WTC11 (cell line): ENCODE measurements at regions not wholly inside any gene's neighbourhood (a gene's known extent, or its start where the extent isn't known, plus 50 kb on each side); places are given as distances from the start of the nearest gene placed in this dataset.
"Not testable (repeated sequence)": the region's sequence is repeated elsewhere in the genome, so short reads cannot be mapped to it uniquely, and the experiment has no call there.

Source experiments
- ATAC-seq: fragments of 200-7000 bp; cut with Tn5 transposase; 2 replicates; pipeline ENCODE4 v1.10.0; 2021; ENCODE audit warnings: mild to moderate bottlenecking, moderate library complexity
- CTCF ChIA-PET: fragments of 300-600 bp; sonication (Branson Sonifier 250); formaldehyde crosslinking; loops from one replicate; lab custom pipeline; 2021; ENCODE audit warnings: antibody characterized with exemption; lab: Charles Lee
- POLR2A ChIA-PET: fragments of 350-600 bp; sonication (Branson Sonifier 250); formaldehyde crosslinking; loops from one replicate; lab custom pipeline; 2021; ENCODE audit warnings: antibody characterized with exemption; lab: Charles Lee
- DNase-seq: peaks from one replicate; pipeline ENCODE4 v3.0.0; 2021; ENCODE audit warnings: low spot score
- H3K27ac Mint-ChIP-seq: 2 replicates; pipeline ENCODE4 v1.8.0; 2021; ENCODE audit warnings: mixed read lengths
- H3K27me3 Mint-ChIP-seq: 2 replicates; pipeline ENCODE4 v1.8.0; 2021; ENCODE audit warnings: low read depth, mild to moderate bottlenecking, moderate library complexity, mixed read lengths
- H3K36me3 Mint-ChIP-seq: 2 replicates; pipeline ENCODE4 v1.8.0; 2021; ENCODE audit warnings: mixed read lengths
- H3K4me1 Mint-ChIP-seq: 2 replicates; pipeline ENCODE4 v1.8.0; 2022; ENCODE audit warnings: mixed read lengths
- H3K4me3 Mint-ChIP-seq: 2 replicates; pipeline ENCODE4 v1.8.0; 2021; ENCODE audit warnings: mild to moderate bottlenecking, moderate library complexity, mixed read lengths
- H3K9me3 Mint-ChIP-seq: 2 replicates; pipeline ENCODE4 v1.8.0; 2021; ENCODE audit warnings: mixed read lengths
- CBFB ChIP-seq: sonication (generic); formaldehyde crosslinking; IDR thresholded peaks from 2 replicates; pipeline ENCODE4 v1.8.1; 2022; ENCODE audit warnings: mild to moderate bottlenecking, low read depth, missing genetic modification reagents
- E2F1 ChIP-seq: sonication (generic); formaldehyde crosslinking; IDR thresholded peaks from 2 replicates; pipeline ENCODE4 v1.8.0; 2022; ENCODE audit warnings: mild to moderate bottlenecking, missing genetic modification reagents
- E2F4 ChIP-seq: sonication (generic); formaldehyde crosslinking; IDR thresholded peaks from 2 replicates; pipeline ENCODE4 v1.8.1; 2022; ENCODE audit warnings: low read depth, mild to moderate bottlenecking, moderate library complexity, missing genetic modification reagents, borderline replicate concordance
- ETV6 ChIP-seq: sonication (generic); formaldehyde crosslinking; IDR thresholded peaks from 2 replicates; pipeline ENCODE4 v1.8.1; 2022; ENCODE audit warnings: mild to moderate bottlenecking, missing genetic modification reagents
- IRF2 ChIP-seq: sonication (generic); formaldehyde crosslinking; IDR thresholded peaks from 2 replicates; pipeline ENCODE4 v1.8.0; 2022; ENCODE audit warnings: low read depth, missing genetic modification reagents, borderline replicate concordance
- MAX ChIP-seq: sonication (generic); formaldehyde crosslinking; IDR thresholded peaks from 2 replicates; pipeline ENCODE4 v1.8.0; 2022; ENCODE audit warnings: mild to moderate bottlenecking, missing genetic modification reagents
- MXD4 ChIP-seq: fragments of 250-450 bp; sonication (Bioruptor Pico); IDR thresholded peaks from 2 replicates; pipeline ENCODE4 v1.8.0; 2021; ENCODE audit warnings: mild to moderate bottlenecking, moderate library complexity, borderline replicate concordance
- NR1H2 ChIP-seq: sonication (generic); formaldehyde crosslinking; IDR thresholded peaks from 2 replicates; pipeline ENCODE4 v1.9.0; 2021; ENCODE audit warnings: mild to moderate bottlenecking, moderate library complexity, missing genetic modification reagents
- NR2C2 ChIP-seq: sonication (generic); formaldehyde crosslinking; IDR thresholded peaks from 2 replicates; pipeline ENCODE4 v1.8.0; 2022; ENCODE audit warnings: mild to moderate bottlenecking, missing genetic modification reagents
- NR3C1 ChIP-seq: sonication (generic); formaldehyde crosslinking; conservative IDR thresholded peaks from 2 replicates; pipeline ENCODE4 v1.8.1; 2023; ENCODE audit warnings: low read depth, mild to moderate bottlenecking, missing genetic modification reagents
- PRDM15 ChIP-seq: sonication (generic); formaldehyde crosslinking; IDR thresholded peaks from 2 replicates; pipeline ENCODE4 v1.8.0; 2022; ENCODE audit warnings: missing genetic modification reagents
- SOX15 ChIP-seq: fragments of 250-450 bp; sonication (Bioruptor Pico); IDR thresholded peaks from 2 replicates; pipeline ENCODE4 v1.9.0; 2021; ENCODE audit warnings: mild to moderate bottlenecking
- TCF7 ChIP-seq: sonication (generic); formaldehyde crosslinking; IDR thresholded peaks from 2 replicates; pipeline ENCODE4 v1.8.0; 2022; ENCODE audit warnings: mild to moderate bottlenecking, low read depth, missing genetic modification reagents, moderate library complexity
- ZBTB21 ChIP-seq: sonication (generic); formaldehyde crosslinking; IDR thresholded peaks from 2 replicates; pipeline ENCODE4 v1.8.1; 2023; ENCODE audit warnings: mild to moderate bottlenecking, missing genetic modification reagents, borderline replicate concordance
- ZNF121 ChIP-seq: sonication (generic); formaldehyde crosslinking; IDR thresholded peaks from 2 replicates; pipeline ENCODE4 v1.8.0; 2023; ENCODE audit warnings: missing genetic modification reagents
- ZNF263 ChIP-seq: sonication (generic); formaldehyde crosslinking; IDR thresholded peaks from 2 replicates; pipeline ENCODE4 v1.8.1; 2022; ENCODE audit warnings: low read depth, mild to moderate bottlenecking, moderate library complexity, missing genetic modification reagents
- ZNF423 ChIP-seq: fragments of 250-450 bp; sonication (Bioruptor Pico); IDR thresholded peaks from 2 replicates; pipeline ENCODE4 v2.1.2; 2022; ENCODE audit warnings: mild to moderate bottlenecking, moderate library complexity
- TF ChIP-seq, protein P1 (sequence below): fragments of 250-450 bp; sonication (Bioruptor Pico); IDR thresholded peaks from 2 replicates; pipeline ENCODE4 v1.8.0; 2021; ENCODE audit warnings: mild to moderate bottlenecking
- TF ChIP-seq, protein P2 (sequence below): sonication (generic); formaldehyde crosslinking; IDR thresholded peaks from 2 replicates; pipeline ENCODE4 v1.8.0; 2022; ENCODE audit warnings: mild to moderate bottlenecking, missing genetic modification reagents
- TF ChIP-seq, protein P3 (sequence below): sonication (generic); formaldehyde crosslinking; IDR thresholded peaks from 2 replicates; pipeline ENCODE4 v1.8.1; 2022; ENCODE audit warnings: missing genetic modification reagents, borderline replicate concordance

DNA sequence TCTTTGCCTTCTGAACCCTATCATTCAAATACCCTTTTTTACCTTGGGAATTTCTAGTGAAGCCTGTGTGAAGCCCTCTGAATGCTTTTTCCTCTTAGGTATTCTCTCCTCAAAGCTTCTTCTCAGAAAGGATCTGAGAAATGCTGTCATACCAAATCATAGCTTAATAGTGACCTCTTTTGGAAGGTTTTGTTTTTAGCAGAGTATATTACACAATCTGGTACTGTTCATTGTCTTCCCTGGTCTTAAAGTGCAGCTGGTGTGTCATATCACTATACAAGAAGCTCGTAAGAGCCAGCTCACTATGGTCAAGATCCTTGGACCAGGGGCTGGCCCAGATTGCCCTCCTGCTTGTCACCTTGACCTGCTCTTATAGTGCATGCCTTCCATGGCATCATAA lies 204.4 kb upstream of the ANO5 start:
- ATAC-seq (no peak), DNase-seq (no peak)
- no peaks in the 10 kb centered on the region for H3K36me3 Mint-ChIP-seq
- peaks cover 4% of the 10 kb centered on the region; the same call in 1 of the 2 replicates for H3K9me3 Mint-ChIP-seq
- no peaks in the 10 kb centered on the region for H3K27me3 Mint-ChIP-seq
- TF ChIP-seq ZBTB21 (CRISPR knock-in tag) (no peak), TCF7 (no peak), ZNF121 (CRISPR knock-in tag) (no peak), PRDM15 (CRISPR knock-in tag) (no peak), SOX15 (no peak), MAX (CRISPR knock-in tag) (no peak), IRF2 (CRISPR knock-in tag) (no peak)
- TF ChIP-seq, protein P1, sequence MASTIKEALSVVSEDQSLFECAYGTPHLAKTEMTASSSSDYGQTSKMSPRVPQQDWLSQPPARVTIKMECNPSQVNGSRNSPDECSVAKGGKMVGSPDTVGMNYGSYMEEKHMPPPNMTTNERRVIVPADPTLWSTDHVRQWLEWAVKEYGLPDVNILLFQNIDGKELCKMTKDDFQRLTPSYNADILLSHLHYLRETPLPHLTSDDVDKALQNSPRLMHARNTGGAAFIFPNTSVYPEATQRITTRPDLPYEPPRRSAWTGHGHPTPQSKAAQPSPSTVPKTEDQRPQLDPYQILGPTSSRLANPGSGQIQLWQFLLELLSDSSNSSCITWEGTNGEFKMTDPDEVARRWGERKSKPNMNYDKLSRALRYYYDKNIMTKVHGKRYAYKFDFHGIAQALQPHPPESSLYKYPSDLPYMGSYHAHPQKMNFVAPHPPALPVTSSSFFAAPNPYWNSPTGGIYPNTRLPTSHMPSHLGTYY, result no peak
- TF ChIP-seq, protein P2, sequence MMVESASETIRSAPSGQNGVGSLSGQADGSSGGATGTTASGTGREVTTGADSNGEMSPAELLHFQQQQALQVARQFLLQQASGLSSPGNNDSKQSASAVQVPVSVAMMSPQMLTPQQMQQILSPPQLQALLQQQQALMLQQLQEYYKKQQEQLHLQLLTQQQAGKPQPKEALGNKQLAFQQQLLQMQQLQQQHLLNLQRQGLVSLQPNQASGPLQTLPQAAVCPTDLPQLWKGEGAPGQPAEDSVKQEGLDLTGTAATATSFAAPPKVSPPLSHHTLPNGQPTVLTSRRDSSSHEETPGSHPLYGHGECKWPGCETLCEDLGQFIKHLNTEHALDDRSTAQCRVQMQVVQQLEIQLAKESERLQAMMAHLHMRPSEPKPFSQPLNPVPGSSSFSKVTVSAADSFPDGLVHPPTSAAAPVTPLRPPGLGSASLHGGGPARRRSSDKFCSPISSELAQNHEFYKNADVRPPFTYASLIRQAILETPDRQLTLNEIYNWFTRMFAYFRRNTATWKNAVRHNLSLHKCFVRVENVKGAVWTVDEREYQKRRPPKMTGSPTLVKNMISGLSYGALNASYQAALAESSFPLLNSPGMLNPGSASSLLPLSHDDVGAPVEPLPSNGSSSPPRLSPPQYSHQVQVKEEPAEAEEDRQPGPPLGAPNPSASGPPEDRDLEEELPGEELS (CRISPR knock-in tag), result no peak
- TF ChIP-seq, protein P3, sequence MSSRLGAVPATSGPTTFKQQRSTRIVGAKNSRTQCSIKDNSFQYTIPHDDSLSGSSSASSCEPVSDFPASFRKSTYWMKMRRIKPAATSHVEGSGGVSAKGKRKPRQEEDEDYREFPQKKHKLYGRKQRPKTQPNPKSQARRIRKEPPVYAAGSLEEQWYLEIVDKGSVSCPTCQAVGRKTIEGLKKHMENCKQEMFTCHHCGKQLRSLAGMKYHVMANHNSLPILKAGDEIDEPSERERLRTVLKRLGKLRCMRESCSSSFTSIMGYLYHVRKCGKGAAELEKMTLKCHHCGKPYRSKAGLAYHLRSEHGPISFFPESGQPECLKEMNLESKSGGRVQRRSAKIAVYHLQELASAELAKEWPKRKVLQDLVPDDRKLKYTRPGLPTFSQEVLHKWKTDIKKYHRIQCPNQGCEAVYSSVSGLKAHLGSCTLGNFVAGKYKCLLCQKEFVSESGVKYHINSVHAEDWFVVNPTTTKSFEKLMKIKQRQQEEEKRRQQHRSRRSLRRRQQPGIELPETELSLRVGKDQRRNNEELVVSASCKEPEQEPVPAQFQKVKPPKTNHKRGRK (CRISPR knock-in tag), result no peak
- TF ChIP-seq, all 79 proteins: peak for 0
- H3K27ac Mint-ChIP-seq, result no peak overlapping the region
- H3K4me3 Mint-ChIP-seq, result no peak overlapping the region
- ChIA-PET POLR2A (no interaction called here), CTCF (no interaction called here)
- peaks cover 18% of the 10 kb centered on the region for H3K4me1 Mint-ChIP-seq

DNA sequence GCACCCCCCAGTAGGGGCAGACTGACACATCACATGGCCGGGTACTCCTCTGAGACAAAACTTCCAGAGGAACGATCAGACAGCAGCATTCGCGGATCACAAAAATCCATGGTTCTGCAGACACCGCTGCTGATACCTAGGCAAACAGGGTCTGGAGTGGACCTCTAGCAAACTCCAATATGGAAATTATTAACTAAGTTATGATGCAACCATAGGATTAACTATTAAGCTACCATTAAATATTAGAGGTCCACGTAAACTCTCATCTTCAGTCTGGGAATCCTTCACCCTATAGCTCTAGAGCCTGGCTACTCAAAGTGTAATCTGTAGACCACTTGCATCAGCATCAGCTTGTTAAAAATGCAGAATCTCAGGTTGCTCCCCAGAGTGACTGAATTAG lies 191.1 kb upstream of the ANO5 start:
- H3K27ac Mint-ChIP-seq, CTCF ChIA-PET, POLR2A ChIA-PET, ATAC-seq, H3K4me1 Mint-ChIP-seq, DNase-seq, H3K27me3 Mint-ChIP-seq, H3K4me3 Mint-ChIP-seq: not testable (repeated sequence)
- peaks cover 38% of the 10 kb centered on the region for H3K9me3 Mint-ChIP-seq
- H3K36me3 Mint-ChIP-seq, result peaks cover 20% of the 10 kb centered on the region

- POLR2A ChIA-PET, result no interaction called here
- Mint-ChIP-seq H3K27ac (no peak overlapping the region), H3K9me3 (peaks cover 22% of the 10 kb centered on the region), H3K4me1 (no peaks in the 10 kb centered on the region), H3K27me3 (no peaks in the 10 kb centered on the region), H3K36me3 (peaks cover 6% of the 10 kb centered on the region), H3K4me3 (no peak overlapping the region)
- DNase-seq (no peak), ATAC-seq (no peak)
- TF ChIP-seq ZNF423 (CRISPR knock-in tag) (no peak), CBFB (CRISPR knock-in tag) (no peak), NR1H2 (CRISPR knock-in tag) (no peak), ZNF263 (CRISPR knock-in tag) (no peak), E2F4 (CRISPR knock-in tag) (no peak), NR2C2 (CRISPR knock-in tag) (no peak), MXD4 (CRISPR knock-in tag) (no peak), E2F1 (CRISPR knock-in tag) (no peak), ETV6 (no peak), NR3C1 (CRISPR knock-in tag) (no peak)
- TF ChIP-seq, protein P2 (CRISPR knock-in tag), result no peak
- CTCF ChIA-PET, result no interaction called here
Measured at GRCh38 chr11:22006901-22007300, 186.0 kb upstream of the ANO5 start.
